ENCODE measurements at regions not wholly inside any gene's neighbourhood (a gene's known extent, or its start where the extent isn't known, plus 50 kb on each side); places are given as distances from the start of the nearest gene placed in this dataset.

DNA sequence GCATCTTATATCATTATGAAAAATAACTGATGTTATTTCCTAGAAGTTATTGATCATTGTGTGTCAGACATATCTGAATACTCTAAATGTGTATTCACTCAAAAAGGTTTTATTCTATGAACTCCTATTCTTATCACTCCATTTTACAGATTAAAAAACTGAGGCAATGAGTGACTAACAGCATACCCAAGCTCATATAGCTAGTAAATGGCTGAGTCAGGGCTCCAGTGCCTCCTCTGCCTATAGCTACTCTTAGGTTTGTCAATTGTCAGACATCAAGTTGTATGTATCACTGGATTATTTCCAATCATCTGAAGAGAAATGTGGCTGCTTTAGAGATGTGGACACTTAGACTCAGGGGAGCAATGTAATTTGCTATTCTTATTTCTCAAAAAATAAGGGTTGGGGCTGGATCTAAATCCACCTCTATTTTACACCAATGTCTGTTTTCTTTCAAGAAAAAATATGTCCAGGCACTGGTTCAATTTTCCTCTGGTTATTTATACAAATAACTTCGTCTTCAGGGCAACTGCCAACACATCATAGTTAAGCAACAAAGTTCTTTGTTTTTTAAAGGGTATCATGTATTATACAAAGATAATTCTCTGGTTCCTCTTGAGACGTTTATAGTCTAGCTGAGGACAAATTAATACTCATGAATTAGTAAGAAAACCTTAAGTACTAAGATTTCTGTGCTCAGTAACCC lies 328.9 kb upstream of the MAF start:
- H3K23ac ChIP-seq (ENCODE audit: insufficient read length, low read depth, low read length): no peak overlapping the region
- H3K4ac ChIP-seq (ENCODE audit: low read depth, low read length): no peak overlapping the region
- Mint-ChIP-seq H3K27me3 (ENCODE audit: low read depth) (no peaks in the 10 kb centered on the region), H3K36me3 (ENCODE audit: insufficient read depth in 1 of 3, low read depth in 3 of 3) (no peaks in the 10 kb centered on the region), H3K9me3 (no peaks in the 10 kb centered on the region), H3K4me3 (no peak overlapping the region), H3K4me1 (no peaks in the 10 kb centered on the region), H3K27ac (no peak overlapping the region)
- H3K14ac ChIP-seq (ENCODE audit: insufficient read depth, low read length): no peak overlapping the region
- H4K8ac ChIP-seq (replicated peaks; ENCODE audit: insufficient read length, low read depth, low read length): no peak overlapping the region
- no peaks in the 10 kb centered on the region for H3K79me2 ChIP-seq (ENCODE audit: insufficient read depth, low read length)
- H2BK20ac ChIP-seq (ENCODE audit: low read depth, low read length, poor library complexity, severe bottlenecking): no peak overlapping the region
- H2BK5ac ChIP-seq (ENCODE audit: insufficient read length, low read length): no peak overlapping the region
- H3T11ph ChIP-seq (ENCODE audit: low read length): no peak overlapping the region
- no peaks in the 10 kb centered on the region for H3K27me3 ChIP-seq (ENCODE audit: insufficient read depth, low read length)
- no peak for DNase-seq
- H3K9me3 ChIP-seq (ENCODE audit: control insufficient read depth, low read depth, low read length): no peaks in the 10 kb centered on the region
- no peak overlapping the region for H2BK15ac ChIP-seq (ENCODE audit: low read depth, low read length)
- TF ChIP-seq, protein P1, sequence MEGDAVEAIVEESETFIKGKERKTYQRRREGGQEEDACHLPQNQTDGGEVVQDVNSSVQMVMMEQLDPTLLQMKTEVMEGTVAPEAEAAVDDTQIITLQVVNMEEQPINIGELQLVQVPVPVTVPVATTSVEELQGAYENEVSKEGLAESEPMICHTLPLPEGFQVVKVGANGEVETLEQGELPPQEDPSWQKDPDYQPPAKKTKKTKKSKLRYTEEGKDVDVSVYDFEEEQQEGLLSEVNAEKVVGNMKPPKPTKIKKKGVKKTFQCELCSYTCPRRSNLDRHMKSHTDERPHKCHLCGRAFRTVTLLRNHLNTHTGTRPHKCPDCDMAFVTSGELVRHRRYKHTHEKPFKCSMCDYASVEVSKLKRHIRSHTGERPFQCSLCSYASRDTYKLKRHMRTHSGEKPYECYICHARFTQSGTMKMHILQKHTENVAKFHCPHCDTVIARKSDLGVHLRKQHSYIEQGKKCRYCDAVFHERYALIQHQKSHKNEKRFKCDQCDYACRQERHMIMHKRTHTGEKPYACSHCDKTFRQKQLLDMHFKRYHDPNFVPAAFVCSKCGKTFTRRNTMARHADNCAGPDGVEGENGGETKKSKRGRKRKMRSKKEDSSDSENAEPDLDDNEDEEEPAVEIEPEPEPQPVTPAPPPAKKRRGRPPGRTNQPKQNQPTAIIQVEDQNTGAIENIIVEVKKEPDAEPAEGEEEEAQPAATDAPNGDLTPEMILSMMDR (conservative IDR thresholded peaks at IDR 0.05): no peak
- no peak overlapping the region for H2AFZ ChIP-seq (ENCODE audit: low read length)
- no peak overlapping the region for H2BK120ac ChIP-seq (ENCODE audit: low read depth, low read length, poor library complexity, severe bottlenecking)
- H2AK5ac ChIP-seq (ENCODE audit: insufficient read length, low read length): no peak overlapping the region
- no peaks in the 10 kb centered on the region for H3K79me1 ChIP-seq (ENCODE audit: insufficient read depth, low read depth, low read length, poor library complexity, severe bottlenecking)
- H3K4me2 ChIP-seq (ENCODE audit: insufficient read depth, insufficient read length, low read length): no peak overlapping the region
- H4K5ac ChIP-seq (ENCODE audit: insufficient read length, low read depth, low read length): no peak overlapping the region
- no CpG with 5 or more reads among the region's 2 CpGs for WGBS (ENCODE audit: extremely low coverage, insufficient read length, low lambda C conversion rate)
- no peak overlapping the region for H2BK12ac ChIP-seq (ENCODE audit: insufficient read length, low read depth, low read length)
- H3K4me1 ChIP-seq (ENCODE audit: insufficient read depth, low read length): no peaks in the 10 kb centered on the region; the same call in 1 of the 2 replicates
- H3K23me2 ChIP-seq (ENCODE audit: insufficient read length, low read depth, low read length, poor library complexity, severe bottlenecking): no peaks in the 10 kb centered on the region
- H4K91ac ChIP-seq (ENCODE audit: insufficient read length, low read depth, low read length): no peak overlapping the region
- H3K56ac ChIP-seq (ENCODE audit: insufficient read length, low read depth, low read length): no peak overlapping the region
- H3K9ac ChIP-seq (ENCODE audit: extremely low read depth, insufficient read length, low read length): no peak overlapping the region
- no peak overlapping the region for H3K18ac ChIP-seq (ENCODE audit: insufficient read length, low read depth, low read length)
- H3K27ac ChIP-seq (ENCODE audit: insufficient read length, low read depth, low read length): no peak overlapping the region
- H4K20me1 ChIP-seq (ENCODE audit: control insufficient read depth, insufficient read depth, insufficient read length): no peaks in the 10 kb centered on the region

Data from H9 (cell line).